ENCODE measurements at regions not wholly inside any gene's neighbourhood (a gene's known extent, or its start where the extent isn't known, plus 50 kb on each side); places are given as distances from the start of the nearest gene placed in this dataset.

DNA sequence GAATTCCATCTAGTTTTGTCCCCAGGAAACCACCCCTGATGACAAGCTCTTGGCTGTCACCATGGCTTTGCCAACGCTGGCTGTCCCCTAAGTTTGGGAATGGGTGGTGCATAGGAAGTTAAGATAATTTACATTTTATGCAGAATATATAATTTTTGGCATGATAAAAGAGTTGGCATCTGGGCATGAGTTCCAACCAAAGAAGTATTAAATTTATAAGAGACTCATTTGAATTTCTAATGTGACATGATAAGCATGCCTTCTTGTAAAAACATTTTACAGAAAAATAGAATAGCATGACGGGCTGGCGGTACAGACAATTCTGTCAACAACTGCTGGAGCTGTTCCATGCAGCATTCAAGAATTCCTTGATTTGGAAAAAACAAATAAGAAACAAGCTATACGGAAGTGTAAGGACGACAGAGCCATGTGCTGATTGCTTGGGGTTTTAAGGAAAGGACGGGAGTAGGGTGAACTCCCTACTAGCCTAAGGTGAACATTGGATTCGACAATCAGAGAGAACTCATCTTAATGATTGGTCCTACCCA lies 106.8 kb upstream of the C1orf21 start:
- no peak for DNase-seq (ENCODE audit: low read depth)

DNA sequence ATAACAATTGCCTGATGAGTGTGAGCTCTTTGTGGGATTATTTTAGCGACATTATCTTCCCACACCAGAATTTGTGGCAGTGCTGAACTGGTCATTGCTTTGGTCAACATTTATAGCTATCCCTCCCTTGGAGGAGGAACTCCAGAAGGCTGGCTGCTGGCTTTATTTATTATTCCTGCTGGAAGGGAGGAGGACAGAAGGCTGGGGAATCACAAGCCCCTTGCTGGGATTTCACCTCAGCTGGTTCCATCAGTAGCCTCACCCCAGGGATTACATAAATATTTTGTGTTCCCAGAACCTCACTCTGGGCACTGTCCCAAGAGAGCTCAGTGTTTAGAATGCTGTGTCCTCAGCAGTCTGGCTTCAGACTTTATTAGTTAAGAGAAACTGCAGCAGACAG lies 102.8 kb upstream of the C1orf21 start:
- peak; percentile 72 for DNase-seq (ENCODE audit: low read depth)

DNA sequence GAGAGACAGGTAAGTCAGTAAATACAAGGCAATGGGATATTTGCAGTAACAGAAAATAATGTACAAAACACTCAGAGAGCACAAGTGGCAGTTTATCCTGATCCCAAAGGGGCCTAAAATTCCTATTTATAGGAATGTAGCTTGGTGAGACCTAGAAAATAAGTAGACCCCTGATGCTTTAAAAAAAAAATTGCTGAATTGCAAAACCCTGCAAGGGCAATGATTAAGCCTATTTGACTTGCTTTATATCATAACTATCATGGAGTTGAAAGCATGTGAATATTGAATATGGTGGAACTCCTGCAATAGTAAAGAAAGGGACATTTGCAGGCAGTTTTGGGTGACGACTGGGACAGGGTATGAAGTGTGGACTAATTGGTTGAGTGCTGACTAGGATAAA lies 101.9 kb upstream of the C1orf21 start:
- DNase-seq (ENCODE audit: low read depth), result no peak

GRCh38 chr1:184285401-184286087 lies 101.3 kb upstream of the C1orf21 start:
- DNase-seq (ENCODE audit: low read depth), result no peak

DNA sequence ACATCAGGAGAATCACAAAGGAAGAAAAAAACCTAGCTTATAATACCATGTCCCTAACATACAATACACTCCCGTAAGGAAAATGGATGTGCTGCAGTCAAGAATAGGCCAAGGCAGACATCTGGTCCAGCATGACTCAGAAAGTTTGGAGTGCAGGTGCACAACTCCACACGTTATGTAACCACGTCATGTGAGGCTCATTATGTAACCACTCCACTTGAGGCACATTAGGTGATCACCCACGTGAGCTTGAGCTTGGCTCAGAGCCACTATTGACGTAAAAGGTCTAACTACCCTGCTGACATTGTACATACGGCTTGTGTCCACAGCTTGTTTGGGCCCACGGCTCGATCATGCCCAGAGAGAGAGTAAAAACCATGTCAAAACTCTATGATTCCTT lies 99.8 kb upstream of the C1orf21 start:
- no peak for DNase-seq (ENCODE audit: low read depth)

DNA sequence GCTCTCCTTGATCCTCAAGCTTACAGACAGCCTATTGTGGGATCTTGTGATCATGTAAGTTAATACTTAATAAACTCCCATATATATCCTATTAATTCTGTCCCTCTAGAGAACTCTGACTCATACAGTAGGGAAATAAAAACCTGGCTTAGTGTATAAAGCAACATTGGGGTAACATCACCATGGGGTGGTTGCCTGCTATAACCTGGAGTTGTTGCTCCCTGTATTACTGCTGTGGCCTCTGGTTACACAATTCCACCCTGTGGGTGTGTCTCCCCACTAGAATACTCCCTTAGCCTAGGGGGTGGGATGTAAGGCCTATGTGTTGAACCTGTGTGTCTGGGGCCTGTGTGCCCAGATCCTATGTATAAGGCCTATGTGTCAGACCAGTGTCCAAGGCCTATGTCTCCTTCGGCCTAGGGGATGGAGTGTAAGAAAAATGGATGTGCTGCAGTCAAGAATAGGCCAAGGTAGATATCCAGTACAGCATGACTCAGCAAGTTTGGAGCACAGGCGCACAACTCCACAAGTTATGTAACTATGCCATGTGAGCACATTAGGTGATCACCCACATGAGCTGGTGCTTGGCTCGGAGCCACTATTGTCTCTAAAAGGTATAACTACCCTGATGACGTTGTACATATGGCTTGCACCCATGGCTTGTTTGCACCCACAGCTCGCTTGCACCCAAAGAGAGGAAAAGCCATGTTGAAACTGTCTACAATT lies 96.8 kb upstream of the C1orf21 start:
- DNase-seq (ENCODE audit: low read depth), result no peak

GRCh38 chr1:184291701-184292100 lies 95.1 kb upstream of the C1orf21 start:
- DNase-seq (ENCODE audit: low read depth), result no peak

DNA sequence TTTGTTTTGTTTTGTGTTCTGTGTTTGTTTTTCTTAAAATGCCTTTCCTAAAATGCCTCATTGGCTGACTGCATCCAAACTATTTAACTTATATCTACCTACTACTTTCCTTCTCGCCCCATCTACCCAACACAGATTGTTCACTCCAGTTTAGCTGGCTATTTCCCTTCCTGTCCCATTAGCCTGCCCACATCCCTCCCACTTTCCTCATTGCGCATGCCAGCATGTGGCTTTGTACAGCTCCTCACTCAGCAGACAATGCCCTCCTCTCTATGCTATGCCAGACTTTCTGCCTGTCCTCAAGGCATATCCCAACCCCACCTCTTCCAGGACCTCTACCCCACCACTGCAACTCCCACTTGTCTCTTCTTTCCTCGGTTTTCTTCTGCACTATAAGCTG lies 94.7 kb upstream of the C1orf21 start:
- DNase-seq (ENCODE audit: low read depth), result no peak

GRCh38 chr1:184294101-184294500 lies 92.7 kb upstream of the C1orf21 start:
- no peak for DNase-seq (ENCODE audit: low read depth)

- DNase-seq (ENCODE audit: low read depth), result peak; percentile 89
Measured at GRCh38 chr1:184296466-184297243, 90.2 kb upstream of the C1orf21 start.

- no peak for DNase-seq (ENCODE audit: low read depth)
Measured at GRCh38 chr1:184297244-184297750, 89.5 kb upstream of the C1orf21 start.

GRCh38 chr1:184298440-184299405 lies 88.1 kb upstream of the C1orf21 start:
- DNase-seq (ENCODE audit: low read depth), result no peak

- peak; percentile 78 for DNase-seq (ENCODE audit: low read depth)
Measured at GRCh38 chr1:184299406-184299790, 87.4 kb upstream of the C1orf21 start.

DNA sequence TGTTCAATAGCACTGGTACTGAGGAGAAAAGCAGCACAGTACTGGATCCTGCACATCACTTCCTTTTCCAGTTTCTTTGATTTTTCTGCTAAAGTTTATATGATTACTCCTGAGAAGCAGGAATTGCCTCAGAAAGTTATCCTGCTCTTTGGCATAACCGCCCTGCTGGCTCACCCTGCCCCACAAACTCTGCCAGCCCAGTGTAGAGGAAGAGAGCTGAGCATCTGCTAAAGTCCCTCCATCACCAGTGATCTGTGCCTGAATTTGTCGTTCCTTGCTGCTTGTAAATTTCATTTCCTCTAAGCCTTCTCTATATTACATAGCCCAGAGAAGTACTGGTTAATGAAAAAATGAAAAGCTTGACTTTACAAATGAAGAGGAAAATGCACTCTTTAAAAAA lies 87.0 kb upstream of the C1orf21 start:
- DNase-seq (ENCODE audit: low read depth), result no peak

DNA sequence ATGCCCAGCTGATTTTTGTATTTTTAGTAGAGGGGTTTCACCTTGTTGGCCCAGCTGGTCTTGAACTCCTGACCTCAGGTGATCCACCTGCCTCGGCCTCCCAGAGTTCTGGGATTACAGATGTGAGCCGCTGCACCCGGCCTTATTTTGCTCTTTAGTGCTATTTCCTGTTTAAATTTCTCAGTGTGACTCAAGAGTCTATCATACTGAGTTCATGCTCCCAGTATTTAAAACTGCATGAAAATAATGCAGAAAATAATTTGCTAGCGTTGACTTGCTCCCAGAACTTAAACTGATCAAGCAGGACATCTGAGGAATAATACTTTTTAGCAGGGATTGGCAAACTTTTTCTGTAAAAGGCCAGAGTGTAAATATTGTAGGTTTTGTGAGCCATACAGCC lies 86.4 kb upstream of the C1orf21 start:
- DNase-seq (ENCODE audit: low read depth), result no peak

DNA sequence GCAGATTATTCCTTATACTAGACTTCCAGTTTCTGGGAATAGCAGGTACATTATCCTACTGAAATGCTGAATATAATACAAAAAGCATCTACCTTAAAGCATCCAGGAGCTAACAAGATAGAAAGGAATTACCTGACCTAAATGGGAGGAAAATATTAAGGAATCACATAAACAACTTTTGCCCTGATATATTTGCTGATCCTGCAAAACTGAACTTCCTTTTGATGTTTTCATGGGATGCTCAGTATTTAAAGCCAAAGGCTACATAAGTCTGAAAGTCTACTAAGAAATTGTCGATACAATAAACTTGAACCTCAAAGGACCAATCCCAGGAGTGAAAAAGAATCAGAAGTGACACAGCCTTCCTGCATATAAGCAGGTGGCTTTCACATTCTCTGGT lies 85.6 kb upstream of the C1orf21 start:
- no peak for DNase-seq (ENCODE audit: low read depth)

GRCh38 chr1:184302346-184302745 lies 84.5 kb upstream of the C1orf21 start:
- no peak for DNase-seq (ENCODE audit: low read depth)

GRCh38 chr1:184310157-184310819 lies 76.5 kb upstream of the C1orf21 start:
- no peak for DNase-seq (ENCODE audit: low read depth)

DNA sequence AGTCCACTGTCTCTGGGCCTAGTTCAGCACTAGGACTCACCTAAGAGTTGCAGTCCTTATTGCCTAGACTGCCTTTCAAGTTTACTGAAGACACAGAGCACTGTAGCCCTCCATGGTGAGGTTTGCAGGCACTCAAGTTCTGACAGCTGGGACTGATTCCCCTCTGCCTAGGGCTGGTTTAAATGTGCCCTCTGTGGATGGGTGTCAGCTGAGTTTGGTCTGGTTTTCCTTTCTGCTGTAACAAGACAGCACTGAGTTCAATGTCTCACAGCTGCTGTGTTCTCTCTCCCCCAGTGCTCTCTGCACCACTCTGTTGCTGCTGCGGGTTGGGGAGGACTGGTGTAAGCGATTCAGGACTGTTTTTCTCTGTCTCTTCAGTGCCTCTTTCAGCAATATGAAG lies 75.2 kb upstream of the C1orf21 start:
- DNase-seq (ENCODE audit: low read depth), result no peak

GRCh38 chr1:184315254-184315653 lies 71.6 kb upstream of the C1orf21 start:
- no peak for DNase-seq (ENCODE audit: low read depth)

- DNase-seq (ENCODE audit: low read depth), result no peak
Measured at GRCh38 chr1:184319879-184320278, 67.0 kb upstream of the C1orf21 start.
